ENCODE measurements at regions not wholly inside any gene's neighbourhood (a gene's known extent, or its start where the extent isn't known, plus 50 kb on each side); places are given as distances from the start of the nearest gene placed in this dataset.

GRCh38 chr11:110897035-110897434 is 184.8 kb upstream of the ARHGAP20 start:
- TF ChIP-seq CTCF (IDR thresholded peaks at IDR 0.05; ENCODE audit: low read length) (no peak), EZH2 (optimal IDR thresholded peaks at IDR 0.05; ENCODE audit: low read depth, low read length) (no peak)

Data from MM.1S (cell line).